Neural progenitor cell (in vitro differentiated cells): ENCODE measurements at regions not wholly inside any gene's neighbourhood (a gene's known extent, or its start where the extent isn't known, plus 50 kb on each side); places are given as distances from the start of the nearest gene placed in this dataset.

ENCODE experiments used
- DNase-seq: peaks from one replicate; pipeline ENCODE4 v3.0.0-alpha.2; 2016; ENCODE audit warnings: low spot score
- H2AFZ ChIP-seq: fragments of 200-600 bp; sonication (generic); replicated peaks from 2 replicates; pipeline ENCODE4 v1.6.1; 2016; ENCODE audit warnings: antibody characterized with exemption
- H3F3A ChIP-seq: fragments of 200-600 bp; sonication (generic); 2 replicates; pipeline ENCODE4 v1.6.1; 2016; ENCODE audit warnings: antibody characterized with exemption, low read depth
- H3K27ac ChIP-seq: fragments of 200-600 bp; sonication (generic); 2 replicates; pipeline ENCODE4 v1.5.1; 2016; ENCODE audit warnings: mild to moderate bottlenecking
- H3K27me3 ChIP-seq: fragments of 200-600 bp; sonication (generic); 2 replicates; pipeline ENCODE4 v1.6.1; 2016; ENCODE audit warnings: mild to moderate bottlenecking, moderate library complexity
- H3K36me3 ChIP-seq: fragments of 200-600 bp; sonication (generic); 2 replicates; pipeline ENCODE4 v1.5.1; 2016
- H3K4me1 ChIP-seq: fragments of 200-600 bp; sonication (generic); 2 replicates; pipeline ENCODE4 v1.6.1; 2016; ENCODE audit warnings: mixed run types
- H3K4me2 ChIP-seq: fragments of 200-600 bp; sonication (generic); 2 replicates; pipeline ENCODE4 v1.6.1; 2016
- H3K4me3 ChIP-seq: fragments of 200-600 bp; sonication (generic); 2 replicates; pipeline ENCODE4 v1.5.1; 2016
- H3K79me2 ChIP-seq: fragments of 200-600 bp; sonication (generic); 2 replicates; pipeline ENCODE4 v1.6.1; 2016; ENCODE audit warnings: low read depth
- H3K9ac ChIP-seq: fragments of 200-600 bp; sonication (generic); 2 replicates; pipeline ENCODE4 v1.6.1; 2016
- H3K9me3 ChIP-seq: fragments of 200-600 bp; sonication (generic); 2 replicates; pipeline ENCODE4 v1.5.1; 2016; ENCODE audit warnings: low read depth
- H4K20me1 ChIP-seq: fragments of 200-600 bp; sonication (generic); 2 replicates; pipeline ENCODE4 v1.6.1; 2016; ENCODE audit warnings: low read depth
- H3K27ac Mint-ChIP-seq: 3 replicates; pipeline ENCODE4 v1.8.0; 2021; ENCODE audit warnings: mixed read lengths
- H3K27me3 Mint-ChIP-seq: 2 replicates; pipeline ENCODE4 v1.8.0; 2022; ENCODE audit warnings: low read depth, mild to moderate bottlenecking, inconsistent platforms, moderate library complexity, mixed read lengths; ENCODE audit not compliant: insufficient read depth
- H3K36me3 Mint-ChIP-seq: 3 replicates; pipeline ENCODE4 v1.8.0; 2021; ENCODE audit warnings: mixed read lengths
- H3K4me1 Mint-ChIP-seq: 3 replicates; pipeline ENCODE4 v1.8.0; 2021; ENCODE audit warnings: mixed read lengths
- H3K4me3 Mint-ChIP-seq: 3 replicates; pipeline ENCODE4 v1.8.0; 2021; ENCODE audit warnings: mild to moderate bottlenecking, moderate library complexity, mixed read lengths
- H3K9me3 Mint-ChIP-seq: 3 replicates; pipeline ENCODE4 v1.8.0; 2020; ENCODE audit warnings: mixed read lengths
- EZH2 ChIP-seq: fragments of 200-600 bp; sonication (generic); IDR thresholded peaks from 2 replicates; pipeline ENCODE4 v1.6.1; 2017; ENCODE audit warnings: antibody characterized with exemption, mild to moderate bottlenecking, moderate library complexity
- EZH2phosphoT487 ChIP-seq: fragments of 200-600 bp; sonication (generic); IDR thresholded peaks from 2 replicates; pipeline ENCODE4 v1.6.1; 2017; ENCODE audit warnings: antibody characterized with exemption
- TF ChIP-seq, protein P1 (sequence below): fragments of 200-600 bp; sonication (generic); IDR thresholded peaks from 2 replicates; pipeline ENCODE4 v1.5.1; 2017; ENCODE audit warnings: antibody characterized with exemption, mild to moderate bottlenecking

DNA sequence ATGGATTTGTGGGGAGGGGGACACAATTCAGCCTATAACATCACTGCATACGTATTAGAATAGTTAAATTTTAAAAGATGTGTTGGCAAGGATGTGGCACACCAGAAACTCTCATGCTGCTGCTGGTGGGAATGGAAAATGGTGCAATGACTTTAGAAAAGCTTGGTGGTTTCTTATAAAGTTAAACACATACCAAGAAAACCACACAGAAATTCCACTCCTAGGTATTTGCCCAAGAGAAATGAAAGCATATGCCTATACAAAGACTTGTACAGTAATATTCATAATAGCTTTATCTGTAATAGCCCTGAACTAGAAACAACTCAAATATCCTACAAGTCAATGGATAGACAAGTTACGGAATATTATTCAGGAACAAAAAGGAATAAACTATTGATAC lies 71.3 kb upstream of the PDHA1 start:
- no peak for DNase-seq
- H3K27ac ChIP-seq: no peak overlapping the region
- peaks cover 3% of the 10 kb centered on the region for H3K27me3 Mint-ChIP-seq
- no peaks in the 10 kb centered on the region for H3K36me3 Mint-ChIP-seq
- no peaks in the 10 kb centered on the region for H3K27me3 ChIP-seq
- H3K9me3 Mint-ChIP-seq: peaks cover 9% of the 10 kb centered on the region
- TF ChIP-seq, protein P1, sequence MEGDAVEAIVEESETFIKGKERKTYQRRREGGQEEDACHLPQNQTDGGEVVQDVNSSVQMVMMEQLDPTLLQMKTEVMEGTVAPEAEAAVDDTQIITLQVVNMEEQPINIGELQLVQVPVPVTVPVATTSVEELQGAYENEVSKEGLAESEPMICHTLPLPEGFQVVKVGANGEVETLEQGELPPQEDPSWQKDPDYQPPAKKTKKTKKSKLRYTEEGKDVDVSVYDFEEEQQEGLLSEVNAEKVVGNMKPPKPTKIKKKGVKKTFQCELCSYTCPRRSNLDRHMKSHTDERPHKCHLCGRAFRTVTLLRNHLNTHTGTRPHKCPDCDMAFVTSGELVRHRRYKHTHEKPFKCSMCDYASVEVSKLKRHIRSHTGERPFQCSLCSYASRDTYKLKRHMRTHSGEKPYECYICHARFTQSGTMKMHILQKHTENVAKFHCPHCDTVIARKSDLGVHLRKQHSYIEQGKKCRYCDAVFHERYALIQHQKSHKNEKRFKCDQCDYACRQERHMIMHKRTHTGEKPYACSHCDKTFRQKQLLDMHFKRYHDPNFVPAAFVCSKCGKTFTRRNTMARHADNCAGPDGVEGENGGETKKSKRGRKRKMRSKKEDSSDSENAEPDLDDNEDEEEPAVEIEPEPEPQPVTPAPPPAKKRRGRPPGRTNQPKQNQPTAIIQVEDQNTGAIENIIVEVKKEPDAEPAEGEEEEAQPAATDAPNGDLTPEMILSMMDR: no peak
- H3K4me1 ChIP-seq: no peaks in the 10 kb centered on the region
- H3K36me3 ChIP-seq: no peaks in the 10 kb centered on the region
- no peak overlapping the region for H3K4me3 Mint-ChIP-seq
- no peaks in the 10 kb centered on the region for H4K20me1 ChIP-seq
- no peaks in the 10 kb centered on the region for H3F3A ChIP-seq
- H3K4me3 ChIP-seq: no peak overlapping the region
- no peaks in the 10 kb centered on the region for H3K79me2 ChIP-seq
- no peak overlapping the region for H3K9ac ChIP-seq
- no peaks in the 10 kb centered on the region for H3K4me1 Mint-ChIP-seq
- H2AFZ ChIP-seq: no peak overlapping the region
- H3K27ac Mint-ChIP-seq: no peak overlapping the region
- peaks cover 9% of the 10 kb centered on the region for H3K9me3 ChIP-seq
- no peak overlapping the region for H3K4me2 ChIP-seq

DNA sequence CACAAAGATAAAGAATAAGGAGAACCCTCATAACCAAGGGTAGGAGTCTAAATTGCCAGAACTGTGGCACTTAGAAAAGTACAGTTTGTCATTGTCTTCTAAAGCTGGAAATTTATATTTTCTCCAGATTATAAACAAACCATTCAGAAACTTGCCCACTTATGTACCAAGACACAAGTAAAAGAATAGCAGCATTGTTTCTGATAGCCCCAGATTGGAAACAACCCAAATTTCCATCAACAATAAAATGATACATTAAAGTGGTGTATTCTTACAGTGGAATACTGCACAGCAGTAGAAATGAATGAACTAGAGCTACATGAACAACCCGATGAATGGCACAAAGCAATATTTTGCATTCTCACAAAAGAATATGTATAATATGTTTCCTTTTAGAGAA lies 63.1 kb upstream of the PDHA1 start:
- H3F3A ChIP-seq: no peaks in the 10 kb centered on the region
- peaks cover 5% of the 10 kb centered on the region for H3K9me3 ChIP-seq
- no peaks in the 10 kb centered on the region for H3K4me1 ChIP-seq
- no peak overlapping the region for H3K27ac ChIP-seq
- H3K9ac ChIP-seq: no peak overlapping the region
- DNase-seq: no peak
- Mint-ChIP-seq H3K36me3 (no peaks in the 10 kb centered on the region), H3K27me3 (no peaks in the 10 kb centered on the region), H3K9me3 (peaks cover 6% of the 10 kb centered on the region), H3K4me1 (no peaks in the 10 kb centered on the region), H3K27ac (no peak overlapping the region), H3K4me3 (no peak overlapping the region)
- no peak for TF ChIP-seq EZH2phosphoT487
- TF ChIP-seq, protein P1: no peak
- TF ChIP-seq EZH2: no peak
- H3K4me3 ChIP-seq: no peak overlapping the region
- no peak overlapping the region for H3K4me2 ChIP-seq
- H3K36me3 ChIP-seq: no peaks in the 10 kb centered on the region
- no peaks in the 10 kb centered on the region for H3K79me2 ChIP-seq
- no peaks in the 10 kb centered on the region for H3K27me3 ChIP-seq
- H4K20me1 ChIP-seq: no peaks in the 10 kb centered on the region
- H2AFZ ChIP-seq: no peak overlapping the region

DNA sequence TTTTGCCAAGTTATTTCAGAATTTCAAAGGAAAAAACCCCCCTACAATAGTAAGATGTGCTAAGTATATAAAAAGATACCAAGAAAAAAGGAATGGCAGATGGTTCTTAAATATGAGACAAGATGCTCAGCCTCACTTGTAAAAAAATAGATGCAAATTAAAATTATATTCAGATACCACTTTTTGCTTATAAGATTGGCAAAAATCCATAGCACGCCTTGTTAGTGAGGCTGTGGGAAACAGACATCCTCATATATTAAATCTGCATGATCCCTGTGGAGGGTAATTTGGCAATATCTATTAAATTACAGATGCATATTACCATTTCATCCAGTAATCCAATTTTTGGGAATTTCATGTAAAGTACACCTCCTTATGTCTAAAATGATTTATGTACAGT lies 62.5 kb upstream of the PDHA1 start:
- H3K27ac Mint-ChIP-seq: no peak overlapping the region
- no peak for DNase-seq
- Histone ChIP-seq H3K4me3 (no peak overlapping the region), H3K79me2 (no peaks in the 10 kb centered on the region), H3K36me3 (no peaks in the 10 kb centered on the region), H2AFZ (no peak overlapping the region), H4K20me1 (no peaks in the 10 kb centered on the region), H3K9me3 (peaks cover 7% of the 10 kb centered on the region), H3K4me2 (no peak overlapping the region), H3K9ac (no peak overlapping the region), H3K27ac (no peak overlapping the region), H3F3A (no peaks in the 10 kb centered on the region), H3K4me1 (no peaks in the 10 kb centered on the region), H3K27me3 (no peaks in the 10 kb centered on the region)
- H3K36me3 Mint-ChIP-seq: no peaks in the 10 kb centered on the region
- no peak for TF ChIP-seq EZH2
- TF ChIP-seq, protein P1: no peak
- no peak for TF ChIP-seq EZH2phosphoT487
- H3K27me3 Mint-ChIP-seq: no peaks in the 10 kb centered on the region
- H3K4me1 Mint-ChIP-seq: no peaks in the 10 kb centered on the region
- H3K9me3 Mint-ChIP-seq: peaks cover 6% of the 10 kb centered on the region
- no peak overlapping the region for H3K4me3 Mint-ChIP-seq
